ENCODE measurements at regions not wholly inside any gene's neighbourhood (a gene's known extent, or its start where the extent isn't known, plus 50 kb on each side); places are given as distances from the start of the nearest gene placed in this dataset.

DNA sequence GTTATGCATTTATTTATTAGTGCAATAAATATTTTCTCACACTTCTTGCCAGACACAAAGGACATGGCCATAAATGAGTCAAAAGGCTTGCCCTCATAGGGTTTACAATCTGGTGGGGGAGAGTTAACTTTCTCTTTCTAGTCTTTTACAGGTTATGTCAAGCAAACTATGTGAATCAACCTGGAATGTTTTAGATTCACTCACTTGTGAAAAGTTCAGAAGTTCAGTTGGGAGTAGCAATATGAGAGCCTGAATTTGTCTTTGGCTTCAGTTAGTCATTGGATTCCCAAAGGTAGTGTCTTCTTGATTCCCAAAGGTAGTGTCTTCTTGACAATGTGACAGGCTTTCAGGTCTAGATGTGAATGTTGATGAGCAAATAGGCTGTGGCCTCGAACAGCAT is 264.8 kb downstream of the SOX2 start:
- no peak for TF ChIP-seq EZH2 (IDR thresholded peaks at IDR 0.05; ENCODE audit: insufficient read depth, low read length)
- TF ChIP-seq, protein P1, sequence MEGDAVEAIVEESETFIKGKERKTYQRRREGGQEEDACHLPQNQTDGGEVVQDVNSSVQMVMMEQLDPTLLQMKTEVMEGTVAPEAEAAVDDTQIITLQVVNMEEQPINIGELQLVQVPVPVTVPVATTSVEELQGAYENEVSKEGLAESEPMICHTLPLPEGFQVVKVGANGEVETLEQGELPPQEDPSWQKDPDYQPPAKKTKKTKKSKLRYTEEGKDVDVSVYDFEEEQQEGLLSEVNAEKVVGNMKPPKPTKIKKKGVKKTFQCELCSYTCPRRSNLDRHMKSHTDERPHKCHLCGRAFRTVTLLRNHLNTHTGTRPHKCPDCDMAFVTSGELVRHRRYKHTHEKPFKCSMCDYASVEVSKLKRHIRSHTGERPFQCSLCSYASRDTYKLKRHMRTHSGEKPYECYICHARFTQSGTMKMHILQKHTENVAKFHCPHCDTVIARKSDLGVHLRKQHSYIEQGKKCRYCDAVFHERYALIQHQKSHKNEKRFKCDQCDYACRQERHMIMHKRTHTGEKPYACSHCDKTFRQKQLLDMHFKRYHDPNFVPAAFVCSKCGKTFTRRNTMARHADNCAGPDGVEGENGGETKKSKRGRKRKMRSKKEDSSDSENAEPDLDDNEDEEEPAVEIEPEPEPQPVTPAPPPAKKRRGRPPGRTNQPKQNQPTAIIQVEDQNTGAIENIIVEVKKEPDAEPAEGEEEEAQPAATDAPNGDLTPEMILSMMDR (IDR thresholded peaks at IDR 0.05; ENCODE audit: insufficient read depth, low read depth, low read length), result no peak

All from astrocyte (in vitro differentiated cells and primary cell).